ES-I3 (cell line): ENCODE measurements at regions not wholly inside any gene's neighbourhood (a gene's known extent, or its start where the extent isn't known, plus 50 kb on each side); places are given as distances from the start of the nearest gene placed in this dataset.

Source experiments
- H3K36me3 ChIP-seq: 2 replicates; pipeline ENCODE4 v1.6.1; 2013; ENCODE audit warnings: mild to moderate bottlenecking, low read length, control low read depth, moderate library complexity; ENCODE audit not compliant: insufficient read depth
- H3K4me1 ChIP-seq: 2 replicates; pipeline ENCODE4 v1.6.1; 2013; ENCODE audit warnings: mild to moderate bottlenecking, control low read depth, low read length; ENCODE audit not compliant: insufficient read depth
- H3K9ac ChIP-seq: 2 replicates; pipeline ENCODE4 v1.6.1; 2013; ENCODE audit warnings: low read depth, mild to moderate bottlenecking, low read length, moderate library complexity
- H3K9me3 ChIP-seq: 2 replicates; pipeline ENCODE4 v1.6.1; 2013; ENCODE audit warnings: mild to moderate bottlenecking, low read length, moderate library complexity; ENCODE audit not compliant: control insufficient read depth, insufficient read depth

DNA sequence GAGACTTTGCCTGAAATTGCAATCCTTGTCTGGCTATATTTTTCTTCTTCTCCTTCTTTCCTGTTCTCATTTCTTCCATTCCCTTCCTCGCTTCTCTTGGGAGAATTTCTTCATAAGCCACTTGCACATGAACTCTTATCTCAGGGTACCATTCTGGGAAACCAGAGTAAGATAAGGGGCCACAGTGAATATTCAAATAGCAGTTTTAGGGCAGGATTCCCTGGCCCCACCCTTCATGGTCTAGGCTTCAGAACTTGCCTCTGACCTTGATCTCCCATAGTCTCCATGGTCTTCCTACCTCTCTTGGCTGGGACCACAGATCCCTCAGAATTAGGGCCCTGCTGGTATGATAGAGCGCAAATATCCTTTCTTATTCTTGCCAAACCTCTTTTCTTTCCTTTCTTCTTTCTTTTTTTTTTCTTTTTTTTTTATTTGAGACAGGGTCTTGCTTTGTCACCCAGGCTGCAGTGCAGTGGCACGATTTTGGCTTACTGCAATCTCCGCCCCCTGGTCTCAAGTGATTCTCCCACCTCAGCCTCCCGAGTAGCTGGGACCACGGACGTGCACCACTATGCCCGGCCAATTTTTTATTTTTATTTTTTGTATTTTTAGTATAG is 123.0 kb upstream of the CITED2 start:
- H3K9me3 ChIP-seq = no peaks in the 10 kb centered on the region
- no peaks in the 10 kb centered on the region for H3K36me3 ChIP-seq
- H3K9ac ChIP-seq = no peak overlapping the region
- H3K4me1 ChIP-seq = no peaks in the 10 kb centered on the region

DNA sequence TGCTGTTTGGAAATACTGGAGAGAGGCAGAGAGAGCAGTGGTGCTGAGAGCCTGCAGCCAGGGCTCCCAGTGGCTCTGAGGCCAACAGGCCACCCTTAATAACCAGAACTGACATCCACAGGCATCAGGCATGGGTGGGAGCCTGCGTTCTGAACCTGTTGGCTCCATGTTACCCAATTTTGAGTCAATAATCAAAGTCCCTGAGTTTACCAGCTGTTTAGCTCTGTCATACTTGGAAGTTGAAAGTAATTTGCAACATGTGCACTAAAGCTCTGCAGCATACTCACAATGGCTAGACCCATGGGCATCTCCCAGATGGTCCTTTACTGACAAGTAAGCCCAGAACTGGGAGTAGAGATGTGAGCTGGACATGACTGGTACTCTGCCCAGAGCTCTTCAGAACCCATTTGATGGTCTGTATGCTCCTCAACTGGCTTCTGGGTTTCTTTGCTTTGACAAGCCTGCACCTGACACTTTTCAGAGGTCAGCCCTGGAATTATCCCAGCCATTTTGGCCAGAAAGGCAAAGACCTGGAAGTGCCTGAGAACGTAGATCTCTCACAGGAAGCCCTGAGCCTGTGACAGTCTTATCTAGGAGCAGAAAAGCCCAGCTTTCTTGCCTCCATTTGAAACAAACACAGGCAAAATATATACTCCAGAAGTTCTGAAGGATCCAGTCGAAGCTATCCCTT is 122.4 kb upstream of the CITED2 start:
- Histone ChIP-seq H3K4me1 (no peaks in the 10 kb centered on the region), H3K36me3 (no peaks in the 10 kb centered on the region), H3K9me3 (no peaks in the 10 kb centered on the region), H3K9ac (no peak overlapping the region)

GRCh38 chr6:139494376-139494990 is 120.0 kb upstream of the CITED2 start:
- Histone ChIP-seq H3K9me3 (no peaks in the 10 kb centered on the region), H3K4me1 (no peaks in the 10 kb centered on the region), H3K9ac (no peak overlapping the region), H3K36me3 (no peaks in the 10 kb centered on the region)

- H3K4me1 ChIP-seq = no peaks in the 10 kb centered on the region
- no peaks in the 10 kb centered on the region for H3K9me3 ChIP-seq
- no peak overlapping the region for H3K9ac ChIP-seq
- no peaks in the 10 kb centered on the region for H3K36me3 ChIP-seq
Observed at GRCh38 chr6:139490482-139490881, 116.0 kb upstream of the CITED2 start.

- no peaks in the 10 kb centered on the region for H3K36me3 ChIP-seq
- no peaks in the 10 kb centered on the region for H3K9me3 ChIP-seq
- H3K9ac ChIP-seq = no peak overlapping the region
- peaks cover 6% of the 10 kb centered on the region for H3K4me1 ChIP-seq
Observed at GRCh38 chr6:139486476-139486799, 112.0 kb upstream of the CITED2 start.

DNA sequence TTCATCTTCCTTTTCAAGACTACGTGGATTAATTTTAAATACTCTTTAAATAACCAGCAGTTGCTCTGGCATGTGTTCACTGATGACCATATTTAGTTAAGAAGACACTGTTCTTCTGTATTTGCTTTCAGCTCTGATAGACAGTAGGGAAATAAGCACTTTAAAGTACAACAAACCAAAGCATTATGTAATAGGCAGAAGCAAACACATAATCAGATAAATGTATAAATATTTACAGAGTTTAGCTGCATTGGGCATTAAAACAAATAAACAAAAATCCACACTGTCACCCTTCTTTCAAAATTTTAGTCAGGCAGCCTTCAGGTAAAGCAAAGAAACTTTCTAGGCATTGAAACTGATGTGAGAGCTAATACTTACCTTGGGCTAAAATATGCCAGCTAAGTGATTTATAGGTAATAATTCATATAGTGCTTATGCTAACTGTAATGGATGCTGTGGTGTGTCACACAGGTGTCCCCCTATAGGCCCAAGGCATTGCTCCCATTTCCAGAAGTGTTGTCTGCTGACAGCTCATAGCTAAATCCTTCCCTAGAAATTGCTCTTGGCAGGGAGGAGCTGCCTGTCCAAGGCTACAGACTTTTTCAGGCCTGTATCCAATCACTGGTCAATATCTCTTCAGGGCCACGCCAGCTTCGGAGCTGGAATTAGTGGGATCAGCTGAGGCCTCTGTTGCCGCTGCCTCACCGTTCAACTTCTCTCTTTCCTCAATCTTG is 111.5 kb upstream of the CITED2 start:
- Histone ChIP-seq H3K4me1 (peaks cover 7% of the 10 kb centered on the region), H3K9me3 (no peaks in the 10 kb centered on the region), H3K36me3 (no peaks in the 10 kb centered on the region), H3K9ac (no peak overlapping the region)

DNA sequence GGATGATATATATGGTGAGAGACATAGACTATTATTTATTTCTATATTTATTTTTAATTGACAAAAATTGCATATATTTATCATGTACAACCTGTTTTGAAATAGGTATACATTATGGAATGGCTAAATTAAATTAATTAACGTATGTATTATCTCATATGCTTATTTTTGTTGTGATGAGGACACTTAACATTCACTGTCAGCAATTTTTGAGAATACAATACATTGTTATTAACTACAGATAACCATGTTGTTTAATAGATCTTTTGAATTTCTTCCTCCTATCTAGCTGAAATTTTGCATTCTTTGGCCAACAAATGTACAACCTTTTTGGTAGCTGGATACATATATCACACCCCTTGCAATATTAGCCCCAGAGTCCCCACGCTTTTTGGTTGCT is 110.7 kb upstream of the CITED2 start:
- Histone ChIP-seq H3K4me1 (peaks cover 14% of the 10 kb centered on the region), H3K9ac (no peak overlapping the region), H3K9me3 (no peaks in the 10 kb centered on the region)

GRCh38 chr6:139483079-139483478 is 108.6 kb upstream of the CITED2 start:
- peaks cover 21% of the 10 kb centered on the region for H3K4me1 ChIP-seq
- no peaks in the 10 kb centered on the region for H3K9me3 ChIP-seq
- no peaks in the 10 kb centered on the region for H3K36me3 ChIP-seq
- H3K9ac ChIP-seq = no peak overlapping the region

More for the DNA sequence above, 110.7 kb upstream of the CITED2 start:
- no peaks in the 10 kb centered on the region for H3K36me3 ChIP-seq

DNA sequence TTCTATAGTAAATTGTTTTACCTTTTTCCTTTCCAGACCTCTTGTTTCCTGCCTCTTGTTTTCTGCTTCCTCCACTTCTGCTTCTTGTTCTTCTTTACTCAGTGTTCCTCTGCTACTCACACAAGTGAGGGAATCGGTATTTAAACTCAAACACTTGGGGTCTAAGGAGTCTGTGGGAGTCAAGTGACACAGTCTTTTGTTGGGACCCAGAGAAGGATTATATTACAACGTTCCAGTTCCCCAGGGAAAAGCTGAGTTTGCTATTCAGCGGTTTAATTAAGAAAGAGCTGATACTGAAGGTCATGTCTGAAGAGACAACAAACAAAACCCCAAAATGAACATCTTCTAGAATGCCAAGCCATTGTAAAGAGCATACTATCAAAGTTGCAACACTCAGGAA is 107.8 kb upstream of the CITED2 start:
- Histone ChIP-seq H3K4me1 (peaks cover 26% of the 10 kb centered on the region), H3K36me3 (no peaks in the 10 kb centered on the region), H3K9ac (no peak overlapping the region), H3K9me3 (no peaks in the 10 kb centered on the region)

- H3K9ac ChIP-seq = no peak overlapping the region
- H3K36me3 ChIP-seq = no peaks in the 10 kb centered on the region
- H3K9me3 ChIP-seq = no peaks in the 10 kb centered on the region
- peaks cover 28% of the 10 kb centered on the region for H3K4me1 ChIP-seq
Observed at GRCh38 chr6:139480356-139481165, 106.1 kb upstream of the CITED2 start.

- Histone ChIP-seq H3K4me1 (peaks cover 37% of the 10 kb centered on the region), H3K9ac (no peak overlapping the region), H3K36me3 (no peaks in the 10 kb centered on the region), H3K9me3 (no peaks in the 10 kb centered on the region)
Observed at GRCh38 chr6:139479433-139480222, 105.2 kb upstream of the CITED2 start.

DNA sequence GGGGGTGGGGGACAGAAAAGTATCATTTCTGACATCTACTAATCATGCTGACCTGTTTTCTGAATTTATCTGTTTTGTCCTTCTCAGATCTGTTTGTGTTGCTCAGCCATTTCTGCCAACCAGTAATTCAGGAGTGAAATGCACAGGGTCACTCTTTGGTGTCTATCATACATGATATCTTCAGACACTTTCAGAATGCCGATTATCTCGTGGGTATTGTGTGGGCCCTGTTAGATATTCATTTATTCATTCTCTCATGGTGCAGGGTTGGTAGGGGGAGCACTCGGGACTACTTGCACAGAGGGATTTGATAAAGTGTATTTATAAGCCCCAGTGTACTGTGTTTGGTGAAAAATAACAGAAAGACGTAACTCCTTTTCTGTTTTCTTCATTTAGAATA is 101.2 kb upstream of the CITED2 start:
- Histone ChIP-seq H3K36me3 (no peaks in the 10 kb centered on the region), H3K4me1 (peaks cover 47% of the 10 kb centered on the region), H3K9me3 (no peaks in the 10 kb centered on the region), H3K9ac (no peak overlapping the region)

GRCh38 chr6:139475241-139475640 is 100.8 kb upstream of the CITED2 start:
- H3K9me3 ChIP-seq = no peaks in the 10 kb centered on the region
- H3K36me3 ChIP-seq = no peaks in the 10 kb centered on the region
- peaks cover 43% of the 10 kb centered on the region for H3K4me1 ChIP-seq
- no peak overlapping the region for H3K9ac ChIP-seq
